AG04449 (cell line): ENCODE measurements at regions not wholly inside any gene's neighbourhood (a gene's known extent, or its start where the extent isn't known, plus 50 kb on each side); places are given as distances from the start of the nearest gene placed in this dataset.

ENCODE experiments used
- CTCF ChIA-PET: fragments of 350-600 bp; formaldehyde crosslinking; extraction: SDS; loops from one replicate; lab custom pipeline; 2021; ENCODE audit warnings: antibody characterized with exemption; lab: Yijun Ruan, JAX
- POLR2A ChIA-PET: fragments of 400-600, 350-600 bp; formaldehyde crosslinking; extraction: SDS; loops from one replicate; lab custom pipeline; 2020; ENCODE audit warnings: antibody characterized with exemption, inconsistent platforms; lab: Yijun Ruan, JAX
- DNase-seq: peaks from one replicate; pipeline ENCODE4 v3.0.0-alpha.2; 2010; ENCODE audit warnings: low read depth, low spot score
- H3K4me3 ChIP-seq: 2 replicates; pipeline ENCODE4 v1.5.1; 2011; ENCODE audit warnings: low read depth, mild to moderate bottlenecking, control low read depth, low read length
- CTCF ChIP-seq: IDR thresholded peaks from one replicate; pipeline ENCODE4 v1.5.1; 2011; ENCODE audit warnings: mild to moderate bottlenecking, moderate library complexity, low read length, control low read depth, inconsistent platforms; ENCODE audit not compliant: insufficient read depth; ENCODE audit errors: missing control alignments

- TF ChIP-seq CTCF: no peak
- no peak overlapping the region for H3K4me3 ChIP-seq
- DNase-seq: no peak
- POLR2A ChIA-PET: interaction anchor here (0.6 to 0.7 kb wide), 2 partner anchors 17 to 789 kb away, joined by 3 read pairs; no protein-coding TSS in a partner anchor
- CTCF ChIA-PET: no interaction called here
These were observed 121.3 kb upstream of the CADM1 start for GRCh38 chr11:115625502-115625901.

DNA sequence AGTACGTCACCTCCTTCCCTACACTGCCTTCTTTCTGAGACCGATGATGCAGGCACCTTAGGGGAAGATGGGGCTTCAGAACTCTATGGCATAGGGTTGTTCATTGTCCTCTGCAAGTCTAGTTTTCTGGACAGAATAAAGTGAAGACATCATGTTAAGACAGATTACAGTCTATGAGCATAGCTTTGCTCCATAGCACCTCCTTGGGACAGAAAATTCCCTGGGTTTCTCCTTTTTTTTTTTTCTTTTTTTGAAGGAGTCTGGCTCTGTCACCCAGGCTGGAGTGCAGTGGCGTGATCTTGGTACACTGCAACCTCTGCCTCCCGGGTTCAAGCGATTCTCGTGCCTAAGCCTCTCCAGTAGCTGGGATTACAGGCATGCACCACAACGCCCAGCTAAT lies 119.8 kb upstream of the CADM1 start:
- no peak for DNase-seq
- ChIA-PET POLR2A (no interaction called here), CTCF (no interaction called here)
- TF ChIP-seq CTCF: no peak
- H3K4me3 ChIP-seq: no peak overlapping the region

DNA sequence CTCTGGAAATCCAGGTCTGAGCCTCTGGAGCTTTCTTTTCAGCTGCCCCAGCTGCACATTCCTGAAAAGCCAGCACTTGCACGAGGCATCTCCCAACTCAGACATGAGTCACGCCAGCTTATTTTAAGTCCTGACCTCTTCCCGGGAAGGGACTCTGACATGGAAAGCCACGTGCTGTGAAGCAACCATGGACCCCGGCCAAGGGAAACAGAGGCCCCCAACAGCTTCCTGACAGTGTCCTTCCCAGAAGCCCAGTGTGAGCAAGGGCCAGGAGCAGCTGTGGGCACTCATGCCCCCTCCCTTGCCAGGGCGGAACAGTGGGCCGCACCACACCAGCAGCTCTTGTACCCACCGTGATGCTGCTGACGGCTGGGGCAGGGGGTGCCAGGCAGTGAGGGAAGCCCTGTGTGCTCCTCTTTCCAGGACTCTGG lies 118.8 kb upstream of the CADM1 start:
- ChIA-PET CTCF (interaction anchor here (1.2 to 2.2 kb wide), 4 partner anchors 15 to 298 kb away, joined by 3 to 4 read pairs (median 4); partner anchors contain the start of gene CADM1), POLR2A (interaction anchor here (0.6 to 1.2 kb wide), 3 partner anchors 10 to 102 kb away, joined by 3 to 4 read pairs (median 3); no protein-coding TSS in a partner anchor)
- TF ChIP-seq CTCF: no peak
- DNase-seq: peak; percentile 91
- no peak overlapping the region for H3K4me3 ChIP-seq

DNA sequence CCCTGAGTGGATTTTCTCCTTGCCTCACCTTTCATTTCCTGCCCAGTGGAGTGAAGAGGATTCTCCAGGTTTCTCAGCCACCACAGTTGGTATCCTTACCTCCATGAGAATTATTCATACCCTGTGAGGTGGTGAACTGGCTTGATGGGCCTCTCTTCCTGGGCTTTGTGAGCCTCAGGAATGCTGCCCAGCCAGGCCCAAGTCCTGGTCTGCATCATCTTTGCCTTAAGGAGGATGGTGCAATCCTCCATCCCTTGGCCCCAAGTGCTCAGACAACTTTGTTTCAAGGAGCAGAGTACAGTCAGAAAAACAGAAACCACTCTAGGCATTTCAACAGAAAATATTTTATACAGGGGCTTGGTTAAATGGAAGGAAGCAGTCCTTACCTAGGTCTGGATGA lies 114.2 kb upstream of the CADM1 start:
- no peak overlapping the region for H3K4me3 ChIP-seq
- ChIA-PET CTCF (no interaction called here), POLR2A (interaction anchor here (0.6 kb wide), 1 partner anchor 465 kb away, joined by 3 read pairs; no protein-coding TSS in a partner anchor)
- no peak for TF ChIP-seq CTCF
- no peak for DNase-seq

GRCh38 chr11:115617767-115618166 lies 113.6 kb upstream of the CADM1 start:
- no peak overlapping the region for H3K4me3 ChIP-seq
- CTCF ChIA-PET: no interaction called here
- DNase-seq: no peak
- no peak for TF ChIP-seq CTCF
- POLR2A ChIA-PET: no interaction called here

DNA sequence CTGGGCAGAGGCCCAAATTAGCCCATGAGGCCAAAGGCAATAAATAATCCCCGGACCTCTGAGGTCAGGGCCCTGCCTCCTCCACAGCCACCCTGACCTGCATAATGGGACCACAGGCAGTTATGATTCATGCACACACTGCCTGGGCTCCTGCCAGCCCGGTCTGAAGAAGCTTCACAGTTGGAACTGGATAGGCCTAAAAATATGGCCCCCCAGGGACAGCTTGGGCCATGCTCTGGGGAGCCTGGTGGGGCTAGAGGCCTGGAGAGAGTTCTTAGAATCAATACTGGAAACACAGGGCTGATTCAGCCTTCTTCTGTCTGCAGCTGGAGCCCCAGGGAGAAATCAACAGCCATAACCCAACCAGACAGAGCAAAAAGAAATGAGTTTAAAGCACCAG lies 112.8 kb upstream of the CADM1 start:
- no peak overlapping the region for H3K4me3 ChIP-seq
- DNase-seq: peak; percentile 57
- TF ChIP-seq CTCF: no peak
- CTCF ChIA-PET: no interaction called here
- POLR2A ChIA-PET: interaction anchor here (0.8 kb wide), 1 partner anchor 9 kb away, joined by 3 read pairs; no protein-coding TSS in a partner anchor
